SU-DHL-6 (cell line): ENCODE measurements at regions not wholly inside any gene's neighbourhood (a gene's known extent, or its start where the extent isn't known, plus 50 kb on each side); places are given as distances from the start of the nearest gene placed in this dataset.
"Not testable (repeated sequence)": the region's sequence is repeated elsewhere in the genome, so short reads cannot be mapped to it uniquely, and the experiment has no call there.

Experiments used
- H2AFZ ChIP-seq: fragments of 200-600 bp; sonication (generic); 2 replicates; pipeline ENCODE4 v1.6.1; 2014; ENCODE audit warnings: low read depth, mild to moderate bottlenecking, moderate library complexity, mixed read lengths, antibody characterized with exemption, low read length; ENCODE audit not compliant: severe bottlenecking
- H3F3A ChIP-seq: fragments of 200-600 bp; shearing (Covaris generic); 2 replicates; pipeline ENCODE4 v1.6.0; 2016; ENCODE audit warnings: antibody characterized with exemption, mild to moderate bottlenecking; ENCODE audit not compliant: insufficient read depth
- H3K27ac ChIP-seq: fragments of 200-600 bp; sonication (generic); 2 replicates; pipeline ENCODE4 v1.5.1; 2016; ENCODE audit warnings: low read depth, mild to moderate bottlenecking, low read length, moderate library complexity, mixed read lengths
- H3K27me3 ChIP-seq: fragments of 200-600 bp; sonication (generic), shearing (Covaris generic); 2 replicates; pipeline ENCODE4 v1.6.0; 2014; ENCODE audit warnings: mild to moderate bottlenecking, low read length
- H3K36me3 ChIP-seq: fragments of 200-600 bp; sonication (generic); 2 replicates; pipeline ENCODE4 v1.6.1; 2014; ENCODE audit warnings: mild to moderate bottlenecking, low read length, mixed read lengths
- H3K4me2 ChIP-seq: fragments of 300-600, 200-600 bp; shearing (Covaris generic), sonication (generic); 2 replicates; pipeline ENCODE4 v1.6.0; 2014; ENCODE audit warnings: low read length, low read depth, mild to moderate bottlenecking; ENCODE audit not compliant: poor library complexity, severe bottlenecking
- H3K4me3 ChIP-seq: fragments of 200-600 bp; sonication (generic); 2 replicates; pipeline ENCODE4 v1.5.1; 2014; ENCODE audit warnings: antibody characterized with exemption, low read length, mild to moderate bottlenecking, mixed read lengths; ENCODE audit not compliant: insufficient read depth, poor library complexity, severe bottlenecking
- H3K79me2 ChIP-seq: fragments of 200-600 bp; sonication (generic); 2 replicates; pipeline ENCODE4 v1.6.1; 2014; ENCODE audit warnings: mild to moderate bottlenecking, low read length, moderate library complexity; ENCODE audit not compliant: insufficient read depth
- H3K9ac ChIP-seq: fragments of 200-600 bp; sonication (generic); 2 replicates; pipeline ENCODE4 v1.7.0; 2014; ENCODE audit warnings: mild to moderate bottlenecking, low read length
- H3K9me2 ChIP-seq: fragments of 200-600 bp; sonication (generic); replicated peaks from 2 replicates; pipeline ENCODE4 v1.6.1; 2014; ENCODE audit warnings: low read length; ENCODE audit not compliant: insufficient read depth
- H3K9me3 ChIP-seq: fragments of 200-600 bp; sonication (generic); 2 replicates; pipeline ENCODE4 v1.6.1; 2014; ENCODE audit warnings: low read length, mixed read lengths; ENCODE audit not compliant: insufficient read depth
- H4K20me1 ChIP-seq: fragments of 200-600 bp; sonication (generic); 2 replicates; pipeline ENCODE4 v1.6.1; 2014; ENCODE audit warnings: low read depth, mild to moderate bottlenecking, antibody characterized with exemption, low read length, moderate library complexity, mixed read lengths
- CTCF ChIP-seq: fragments of 200-600 bp; sonication (generic); IDR thresholded peaks from one replicate; pipeline ENCODE4 v1.5.1; 2017; ENCODE audit warnings: antibody characterized with exemption, mild to moderate bottlenecking, low read length, moderate library complexity; ENCODE audit not compliant: insufficient read depth, poor library complexity, severe bottlenecking
- EZH2phosphoT487 ChIP-seq: fragments of 200-600 bp; sonication (generic), shearing (Covaris generic); conservative IDR thresholded peaks from 2 replicates; pipeline ENCODE4 v1.6.1; 2018; ENCODE audit warnings: mild to moderate bottlenecking, antibody characterized with exemption, low read length, moderate library complexity, mixed read lengths

GRCh38 chr10:52502237-52502636 lies 188.2 kb downstream of the DKK1 start:
- H3K4me2 ChIP-seq: no peak overlapping the region
- peaks cover 4% of the 10 kb centered on the region; the same call in 1 of the 2 replicates for H3K9me3 ChIP-seq
- no peaks in the 10 kb centered on the region for H3K9me2 ChIP-seq
- no peak for TF ChIP-seq EZH2phosphoT487
- TF ChIP-seq CTCF: no peak
- H3K9ac ChIP-seq: no peak overlapping the region
- H3K36me3 ChIP-seq: no peaks in the 10 kb centered on the region
- H2AFZ ChIP-seq: no peak overlapping the region
- no peaks in the 10 kb centered on the region for H3F3A ChIP-seq
- no peaks in the 10 kb centered on the region for H3K27me3 ChIP-seq
- no peak overlapping the region for H3K4me3 ChIP-seq
- H3K27ac ChIP-seq: no peak overlapping the region
- H3K79me2 ChIP-seq: no peaks in the 10 kb centered on the region
- no peaks in the 10 kb centered on the region for H4K20me1 ChIP-seq

- H3K27me3 ChIP-seq, H3K36me3 ChIP-seq, H3K79me2 ChIP-seq, H3F3A ChIP-seq, H2AFZ ChIP-seq, H3K27ac ChIP-seq, H3K4me3 ChIP-seq, H3K9me2 ChIP-seq, H4K20me1 ChIP-seq, H3K4me2 ChIP-seq, H3K9ac ChIP-seq: not testable (repeated sequence)
- peaks cover 13% of the 10 kb centered on the region; the same call in 1 of the 2 replicates for H3K9me3 ChIP-seq
Measured at GRCh38 chr10:52505341-52505740, 191.3 kb downstream of the DKK1 start.

GRCh38 chr10:52514481-52514880 lies 200.4 kb downstream of the DKK1 start:
- H3K9me2 ChIP-seq: no peaks in the 10 kb centered on the region
- H2AFZ ChIP-seq: no peak overlapping the region
- H4K20me1 ChIP-seq: no peaks in the 10 kb centered on the region
- H3K9me3 ChIP-seq: no peaks in the 10 kb centered on the region; the same call in 1 of the 2 replicates
- H3K79me2 ChIP-seq: no peaks in the 10 kb centered on the region
- H3K4me3 ChIP-seq: no peak overlapping the region
- TF ChIP-seq CTCF (no peak), EZH2phosphoT487 (no peak)
- H3F3A ChIP-seq: no peaks in the 10 kb centered on the region
- H3K27me3 ChIP-seq: no peaks in the 10 kb centered on the region
- no peak overlapping the region for H3K27ac ChIP-seq
- no peak overlapping the region for H3K9ac ChIP-seq
- H3K4me2 ChIP-seq: no peak overlapping the region
- no peaks in the 10 kb centered on the region for H3K36me3 ChIP-seq

- Histone ChIP-seq H4K20me1 (no peaks in the 10 kb centered on the region), H3F3A (no peaks in the 10 kb centered on the region), H3K4me3 (no peak overlapping the region), H3K9ac (no peak overlapping the region), H3K9me3 (no peaks in the 10 kb centered on the region), H3K4me2 (no peak overlapping the region), H3K9me2 (no peaks in the 10 kb centered on the region), H3K36me3 (no peaks in the 10 kb centered on the region), H3K27ac (no peak overlapping the region), H3K27me3 (no peaks in the 10 kb centered on the region), H3K79me2 (no peaks in the 10 kb centered on the region), H2AFZ (no peak overlapping the region)
- no peak for TF ChIP-seq EZH2phosphoT487
Measured at GRCh38 chr10:52517012-52517411, 202.9 kb downstream of the DKK1 start.
